Hepatocyte (in vitro differentiated cells): ENCODE measurements at regions not wholly inside any gene's neighbourhood (a gene's known extent, or its start where the extent isn't known, plus 50 kb on each side); places are given as distances from the start of the nearest gene placed in this dataset.

Experiments
- DNase-seq: peaks from one replicate; pipeline ENCODE4 v3.0.0-alpha.2; 2016; ENCODE audit warnings: low spot score
- H2AFZ ChIP-seq: fragments of 200-600 bp; sonication (generic); 2 replicates; pipeline ENCODE4 v1.6.0; 2016; ENCODE audit warnings: antibody characterized with exemption, mild to moderate bottlenecking
- H3K27ac ChIP-seq: fragments of 200-600 bp; sonication (generic); 2 replicates; pipeline ENCODE4 v1.5.1; 2016; ENCODE audit warnings: mild to moderate bottlenecking
- H3K27me3 ChIP-seq: fragments of 200-600 bp; sonication (generic); 2 replicates; pipeline ENCODE4 v1.6.1; 2016
- H3K36me3 ChIP-seq: fragments of 200-600 bp; sonication (generic); replicated peaks from 2 replicates; pipeline ENCODE4 v1.5.1; 2016; ENCODE audit warnings: low read depth; ENCODE audit not compliant: insufficient read depth
- H3K4me1 ChIP-seq: fragments of 200-600 bp; sonication (generic); 2 replicates; pipeline ENCODE4 v1.5.1; 2016; ENCODE audit warnings: mild to moderate bottlenecking, moderate library complexity; ENCODE audit not compliant: insufficient read depth
- H3K4me2 ChIP-seq: fragments of 200-600 bp; sonication (generic); 2 replicates; pipeline ENCODE4 v1.6.0; 2016
- H3K4me3 ChIP-seq: fragments of 200-600 bp; sonication (generic); 2 replicates; pipeline ENCODE4 v1.5.1; 2016; ENCODE audit warnings: mild to moderate bottlenecking
- H3K79me2 ChIP-seq: fragments of 200-600 bp; sonication (generic); 2 replicates; pipeline ENCODE4 v1.6.0; 2017; ENCODE audit warnings: mild to moderate bottlenecking
- H3K9me2 ChIP-seq: fragments of 200-600 bp; sonication (generic); replicated peaks from 2 replicates; pipeline ENCODE4 v1.6.0; 2017; ENCODE audit warnings: mild to moderate bottlenecking; ENCODE audit not compliant: insufficient read depth
- H3K9me3 ChIP-seq: fragments of 200-600 bp; sonication (generic); 2 replicates; pipeline ENCODE4 v1.5.1; 2016; ENCODE audit warnings: low read depth, mild to moderate bottlenecking
- H4K20me1 ChIP-seq: fragments of 200-600 bp; sonication (generic); 2 replicates; pipeline ENCODE4 v1.6.0; 2016; ENCODE audit warnings: mild to moderate bottlenecking; ENCODE audit not compliant: insufficient read depth, poor library complexity, severe bottlenecking
- EZH2 ChIP-seq: fragments of 200-600 bp; sonication (generic); IDR thresholded peaks from 2 replicates; pipeline ENCODE4 v1.6.1; 2016; ENCODE audit warnings: antibody characterized with exemption, mild to moderate bottlenecking, borderline replicate concordance
- EZH2phosphoT487 ChIP-seq: fragments of 200-600 bp; sonication (generic); IDR thresholded peaks from one replicate; pipeline ENCODE4 v1.6.1; 2018; ENCODE audit warnings: antibody characterized with exemption, mild to moderate bottlenecking, low read depth, moderate library complexity; ENCODE audit not compliant: unreplicated experiment, severe bottlenecking
- WGBS: methylation state at CpG from one replicate; pipeline ENCODE4 v1.1.6; 2016; ENCODE audit warnings: low lambda C conversion rate; ENCODE audit errors: missing lambda C conversion rate; 5-methylcytosine and 5-hydroxymethylcytosine counted together
- TF ChIP-seq, protein P1 (sequence below): fragments of 200-600 bp; sonication (generic); IDR thresholded peaks from 2 replicates; pipeline ENCODE4 v1.5.1; 2016; ENCODE audit warnings: antibody characterized with exemption, mild to moderate bottlenecking; ENCODE audit not compliant: poor library complexity

DNA sequence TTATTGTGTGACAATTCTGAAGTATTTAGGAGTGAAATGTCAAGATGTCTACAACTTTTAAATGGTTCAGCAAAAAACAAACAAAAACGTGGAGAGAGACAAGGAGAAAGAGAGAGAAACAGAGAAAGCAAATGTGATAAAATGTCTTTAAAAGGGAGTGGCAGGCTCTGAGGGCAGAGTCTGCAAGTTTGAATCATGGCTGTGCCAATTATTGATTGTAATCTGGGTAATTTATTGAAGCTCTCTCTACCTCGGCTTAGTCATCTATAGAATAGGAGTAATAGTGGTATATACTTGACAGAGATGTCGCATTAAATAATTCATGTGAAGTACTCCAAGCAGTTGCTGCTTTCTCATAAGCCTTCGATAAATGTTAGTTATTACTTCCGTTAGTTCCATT lies 61.3 kb upstream of the ARID1B start:
- Histone ChIP-seq H3K9me2 (no peaks in the 10 kb centered on the region), H3K27ac (no peak overlapping the region), H3K4me1 (peaks cover 15% of the 10 kb centered on the region), H4K20me1 (no peaks in the 10 kb centered on the region), H3K9me3 (no peaks in the 10 kb centered on the region), H3K4me2 (no peak overlapping the region), H2AFZ (no peak overlapping the region), H3K4me3 (no peak overlapping the region), H3K79me2 (no peaks in the 10 kb centered on the region), H3K36me3 (no peaks in the 10 kb centered on the region), H3K27me3 (no peaks in the 10 kb centered on the region)
- TF ChIP-seq EZH2phosphoT487: no peak
- TF ChIP-seq EZH2: no peak
- TF ChIP-seq, protein P1, sequence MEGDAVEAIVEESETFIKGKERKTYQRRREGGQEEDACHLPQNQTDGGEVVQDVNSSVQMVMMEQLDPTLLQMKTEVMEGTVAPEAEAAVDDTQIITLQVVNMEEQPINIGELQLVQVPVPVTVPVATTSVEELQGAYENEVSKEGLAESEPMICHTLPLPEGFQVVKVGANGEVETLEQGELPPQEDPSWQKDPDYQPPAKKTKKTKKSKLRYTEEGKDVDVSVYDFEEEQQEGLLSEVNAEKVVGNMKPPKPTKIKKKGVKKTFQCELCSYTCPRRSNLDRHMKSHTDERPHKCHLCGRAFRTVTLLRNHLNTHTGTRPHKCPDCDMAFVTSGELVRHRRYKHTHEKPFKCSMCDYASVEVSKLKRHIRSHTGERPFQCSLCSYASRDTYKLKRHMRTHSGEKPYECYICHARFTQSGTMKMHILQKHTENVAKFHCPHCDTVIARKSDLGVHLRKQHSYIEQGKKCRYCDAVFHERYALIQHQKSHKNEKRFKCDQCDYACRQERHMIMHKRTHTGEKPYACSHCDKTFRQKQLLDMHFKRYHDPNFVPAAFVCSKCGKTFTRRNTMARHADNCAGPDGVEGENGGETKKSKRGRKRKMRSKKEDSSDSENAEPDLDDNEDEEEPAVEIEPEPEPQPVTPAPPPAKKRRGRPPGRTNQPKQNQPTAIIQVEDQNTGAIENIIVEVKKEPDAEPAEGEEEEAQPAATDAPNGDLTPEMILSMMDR: no peak
- DNase-seq: no peak
- WGBS: 82% methylated on average over 5 of the region's 5 CpGs

DNA sequence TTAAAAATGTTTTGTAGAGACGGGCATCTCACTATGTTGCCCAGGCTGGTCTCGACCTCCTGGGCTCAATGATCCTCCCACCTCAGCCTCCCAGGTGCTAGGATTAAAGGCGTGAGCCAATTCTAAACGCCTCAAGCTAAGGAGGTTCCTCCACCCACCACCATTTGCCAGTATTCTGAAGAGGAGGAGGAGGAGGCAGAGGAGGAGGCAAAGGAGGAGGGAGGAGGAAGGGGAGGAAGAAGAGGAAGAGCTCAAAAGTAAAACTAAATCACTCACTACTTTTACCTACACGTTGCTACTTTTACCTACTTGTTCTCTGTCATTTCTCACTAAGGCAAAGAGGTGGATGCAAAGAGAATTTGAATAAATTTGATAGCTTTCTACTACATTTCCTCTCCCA lies 63.6 kb upstream of the ARID1B start:
- no peaks in the 10 kb centered on the region for H3K27me3 ChIP-seq
- no peaks in the 10 kb centered on the region for H4K20me1 ChIP-seq
- H3K36me3 ChIP-seq: no peaks in the 10 kb centered on the region
- H3K9me2 ChIP-seq: no peaks in the 10 kb centered on the region
- H3K27ac ChIP-seq: no peak overlapping the region
- no peaks in the 10 kb centered on the region for H3K9me3 ChIP-seq
- H3K79me2 ChIP-seq: no peaks in the 10 kb centered on the region
- no peaks in the 10 kb centered on the region for H3K4me1 ChIP-seq
- no peak overlapping the region for H2AFZ ChIP-seq
- TF ChIP-seq, protein P1: no peak
- TF ChIP-seq EZH2: no peak
- TF ChIP-seq EZH2phosphoT487: no peak
- WGBS: 93% methylated on average over 5 of the region's 5 CpGs
- no peak overlapping the region for H3K4me3 ChIP-seq
- H3K4me2 ChIP-seq: no peak overlapping the region
- DNase-seq: no peak

DNA sequence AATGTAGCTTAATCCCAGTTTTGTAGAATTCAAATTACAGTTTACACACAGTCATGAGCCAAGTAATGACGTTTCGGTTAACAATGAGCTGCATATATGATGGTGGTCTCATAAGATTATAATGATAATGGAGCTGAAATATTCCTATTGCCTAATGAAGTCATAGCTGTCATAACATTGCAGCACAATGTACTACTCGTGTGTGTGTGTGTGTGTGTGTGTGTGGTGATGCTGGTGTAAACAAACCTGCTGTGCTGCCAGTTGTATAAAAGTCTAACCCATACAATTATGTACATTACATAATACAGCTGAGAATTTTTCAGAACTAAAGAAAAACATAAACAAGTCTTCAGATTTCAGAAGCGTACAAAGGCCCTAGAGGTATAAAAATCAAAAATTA lies 66.7 kb upstream of the ARID1B start:
- Histone ChIP-seq H4K20me1 (no peaks in the 10 kb centered on the region), H3K36me3 (no peaks in the 10 kb centered on the region), H3K4me1 (no peaks in the 10 kb centered on the region), H3K9me2 (no peaks in the 10 kb centered on the region), H3K9me3 (no peaks in the 10 kb centered on the region), H3K4me2 (no peak overlapping the region), H3K4me3 (no peak overlapping the region), H2AFZ (no peak overlapping the region), H3K27ac (no peak overlapping the region), H3K79me2 (no peaks in the 10 kb centered on the region), H3K27me3 (no peaks in the 10 kb centered on the region)
- no peak for TF ChIP-seq EZH2
- no peak for TF ChIP-seq EZH2phosphoT487
- TF ChIP-seq, protein P1: no peak
- 80% methylated on average over 4 of the region's 4 CpGs for WGBS
- DNase-seq: no peak

DNA sequence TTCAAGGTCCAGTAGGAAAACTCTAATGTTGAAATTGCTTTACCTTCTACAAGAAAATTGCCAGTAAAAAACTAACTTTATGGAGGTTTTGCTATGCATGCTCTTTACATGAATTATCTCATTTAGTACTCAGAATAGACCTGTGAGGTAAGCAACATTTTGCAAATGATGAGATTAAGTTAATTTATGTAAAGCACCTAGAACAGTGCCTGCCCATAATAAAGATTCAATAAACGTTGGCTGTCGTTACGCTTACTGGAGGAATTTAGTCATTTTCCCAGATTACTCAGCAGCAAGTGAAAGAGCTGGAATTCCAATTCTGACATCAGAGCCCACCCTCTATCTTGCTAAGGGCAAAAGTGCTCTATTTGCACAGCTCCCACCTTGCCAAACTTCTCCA lies 69.4 kb upstream of the ARID1B start:
- WGBS: 71% methylated on average over 3 of the region's 3 CpGs
- no peaks in the 10 kb centered on the region for H3K9me3 ChIP-seq
- H3K9me2 ChIP-seq: no peaks in the 10 kb centered on the region
- H3K36me3 ChIP-seq: no peaks in the 10 kb centered on the region
- H3K27ac ChIP-seq: no peak overlapping the region
- DNase-seq: no peak
- H3K79me2 ChIP-seq: no peaks in the 10 kb centered on the region
- no peaks in the 10 kb centered on the region for H4K20me1 ChIP-seq
- no peak overlapping the region for H2AFZ ChIP-seq
- no peak overlapping the region for H3K4me3 ChIP-seq
- TF ChIP-seq EZH2 (no peak), EZH2phosphoT487 (no peak)
- TF ChIP-seq, protein P1: no peak
- no peaks in the 10 kb centered on the region for H3K4me1 ChIP-seq
- H3K27me3 ChIP-seq: no peaks in the 10 kb centered on the region
- H3K4me2 ChIP-seq: no peak overlapping the region
